DLD1 (cell line): ENCODE measurements at regions not wholly inside any gene's neighbourhood (a gene's known extent, or its start where the extent isn't known, plus 50 kb on each side); places are given as distances from the start of the nearest gene placed in this dataset.
"Not testable (repeated sequence)": the region's sequence is repeated elsewhere in the genome, so short reads cannot be mapped to it uniquely, and the experiment has no call there.

Experiments
- in situ Hi-C: cut with HindIII; loops from 2 replicates; pipeline ENCODE4 v1.10.0; 2017; ENCODE audit warnings: low sequenced_read_pairs

DNA sequence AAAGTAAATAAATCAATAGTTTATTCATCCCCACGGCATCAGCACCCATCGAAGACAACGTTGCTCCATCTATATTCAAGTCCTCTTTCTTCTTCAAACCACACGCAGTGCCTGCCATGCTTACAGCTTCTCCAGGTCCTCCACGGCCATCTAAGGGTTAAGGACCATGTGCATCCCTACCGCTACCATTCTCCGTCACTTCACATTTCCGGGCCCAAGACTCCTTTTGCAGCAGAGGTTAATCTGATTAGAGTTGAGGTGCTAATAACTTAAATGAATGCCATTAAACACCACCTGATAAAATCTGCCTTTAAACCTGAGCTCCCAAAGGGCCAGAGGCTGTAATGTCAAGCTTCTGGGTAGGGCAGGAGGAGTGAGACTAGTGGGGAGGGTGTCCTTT lies 79.7 kb upstream of the CCND2 start:
- in situ Hi-C loops, result no loop called here

- in situ Hi-C loops, result no loop called here
Measured at GRCh38 chr12:4191642-4192041, 81.9 kb upstream of the CCND2 start.

- in situ Hi-C loops, result no loop called here
Measured at GRCh38 chr12:4191149-4191548, 82.4 kb upstream of the CCND2 start.

DNA sequence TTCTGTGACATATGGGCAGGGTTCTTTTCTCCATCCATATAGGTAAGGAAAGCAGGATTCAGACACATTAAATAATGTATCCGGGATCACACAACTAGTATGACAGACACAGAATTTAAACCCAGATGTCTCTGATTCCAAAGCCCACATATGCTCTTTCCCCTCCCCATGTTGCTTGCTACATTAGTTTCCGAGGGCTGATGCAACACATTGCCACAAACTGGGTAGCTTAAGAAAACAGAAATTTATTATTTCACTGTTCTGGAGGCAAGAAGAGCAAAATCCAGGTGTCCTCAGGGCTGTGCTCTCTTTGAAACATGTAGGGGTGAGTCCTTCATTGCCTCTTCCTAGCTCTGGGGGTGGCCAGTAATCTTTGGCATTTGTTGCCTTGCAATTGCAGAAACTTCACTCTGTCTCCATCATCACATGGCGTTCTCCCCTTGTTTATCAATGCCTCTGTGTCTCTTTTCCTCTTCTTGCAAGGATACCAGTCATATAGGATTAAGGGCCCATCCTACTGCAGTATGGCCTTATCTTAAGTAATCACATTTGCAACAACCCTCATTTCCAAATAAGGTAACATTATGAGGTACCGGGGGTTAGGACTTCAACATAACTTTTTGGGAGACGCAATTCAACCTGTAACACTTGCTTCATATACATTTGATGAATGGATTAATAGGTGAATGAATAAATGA lies 83.0 kb upstream of the CCND2 start:
- in situ Hi-C loops, result no loop called here

DNA sequence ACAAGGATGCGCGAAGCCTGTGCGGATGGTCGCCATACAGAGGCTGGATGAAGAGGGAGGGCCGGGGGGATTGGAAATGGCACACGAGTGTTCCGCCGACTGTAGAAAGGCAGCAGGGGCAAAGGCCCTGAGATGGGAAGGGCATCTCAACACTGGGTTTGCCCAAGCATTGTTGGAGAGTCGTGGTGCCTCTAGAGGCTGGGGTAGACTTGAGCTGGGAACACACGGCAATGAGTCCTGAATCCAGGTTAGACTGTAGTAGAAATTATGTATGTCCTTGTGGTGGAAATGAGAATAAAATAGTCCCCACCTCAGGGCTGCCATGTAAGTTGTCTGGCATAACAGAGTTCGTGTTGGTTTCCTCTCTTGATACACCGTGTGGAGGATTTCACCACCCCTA lies 83.8 kb upstream of the CCND2 start:
- in situ Hi-C loops, result no loop called here

GRCh38 chr12:4187916-4188315 lies 85.6 kb upstream of the CCND2 start:
- in situ Hi-C loops, result no loop called here

GRCh38 chr12:4187315-4187714 lies 86.2 kb upstream of the CCND2 start:
- in situ Hi-C loops, result not testable (repeated sequence)

GRCh38 chr12:4178424-4179170 lies 95.0 kb upstream of the CCND2 start:
- in situ Hi-C loops, result no loop called here

GRCh38 chr12:4177262-4177661 lies 96.3 kb upstream of the CCND2 start:
- in situ Hi-C loops, result no loop called here

GRCh38 chr12:4176168-4176567 lies 97.4 kb upstream of the CCND2 start:
- in situ Hi-C loops, result no loop called here

DNA sequence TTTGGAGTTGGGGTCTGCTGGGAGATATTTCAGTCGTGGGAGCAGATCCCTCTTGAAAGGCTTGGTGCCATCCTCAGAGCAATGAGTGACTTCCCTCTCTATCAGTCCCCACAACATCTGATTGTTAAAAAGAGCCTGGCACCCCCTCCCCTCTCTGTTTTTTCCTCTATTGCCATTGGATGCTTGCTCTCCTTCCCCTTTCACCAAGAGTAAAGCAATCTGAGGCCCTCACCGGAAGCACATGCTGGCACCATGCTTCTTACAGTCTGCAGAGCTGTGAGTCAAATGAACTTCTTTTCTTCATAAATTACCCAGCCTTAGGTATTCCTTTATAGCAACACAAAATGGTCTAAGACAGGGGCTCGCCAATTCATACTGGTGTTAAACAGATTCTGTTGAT lies 99.1 kb upstream of the CCND2 start:
- in situ Hi-C loops, result no loop called here

DNA sequence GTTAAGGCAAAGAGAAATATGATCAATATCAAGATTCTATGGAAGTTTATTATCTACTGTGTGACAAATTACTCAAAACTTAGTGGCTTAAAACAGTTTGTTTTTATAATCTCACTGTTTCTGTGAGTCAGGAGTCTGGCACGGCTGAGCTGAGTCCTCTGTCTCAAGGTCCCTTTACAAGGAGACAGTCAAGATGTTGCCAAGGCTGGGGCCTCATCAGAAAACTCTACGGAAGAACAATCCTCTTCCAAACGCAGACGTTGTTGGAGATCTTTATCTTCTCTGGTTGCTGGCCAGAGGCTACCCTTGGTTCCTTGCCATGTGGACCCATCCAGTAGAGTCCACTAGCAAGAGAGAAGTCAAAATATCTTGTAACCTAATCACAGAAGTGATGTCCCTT lies 100.6 kb upstream of the CCND2 start:
- in situ Hi-C loops, result no loop called here

DNA sequence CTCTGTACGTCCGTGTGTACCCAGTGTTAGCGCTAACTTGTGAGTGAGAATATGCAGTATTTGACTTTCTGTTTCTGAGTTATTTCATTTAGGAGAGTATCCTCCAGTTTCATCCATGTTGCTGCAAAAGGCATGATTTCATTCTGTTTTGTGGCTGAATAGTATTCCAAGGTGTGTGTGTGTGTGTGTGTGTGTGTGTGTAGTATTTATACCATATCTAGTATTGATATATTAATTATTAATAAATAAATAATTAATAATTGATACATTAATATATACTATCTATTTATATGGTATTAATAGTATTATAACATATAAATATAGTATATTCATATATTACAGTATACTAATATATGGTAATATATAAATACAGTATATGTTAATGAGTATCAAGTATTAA lies 101.8 kb upstream of the CCND2 start:
- in situ Hi-C loops, result no loop called here

DNA sequence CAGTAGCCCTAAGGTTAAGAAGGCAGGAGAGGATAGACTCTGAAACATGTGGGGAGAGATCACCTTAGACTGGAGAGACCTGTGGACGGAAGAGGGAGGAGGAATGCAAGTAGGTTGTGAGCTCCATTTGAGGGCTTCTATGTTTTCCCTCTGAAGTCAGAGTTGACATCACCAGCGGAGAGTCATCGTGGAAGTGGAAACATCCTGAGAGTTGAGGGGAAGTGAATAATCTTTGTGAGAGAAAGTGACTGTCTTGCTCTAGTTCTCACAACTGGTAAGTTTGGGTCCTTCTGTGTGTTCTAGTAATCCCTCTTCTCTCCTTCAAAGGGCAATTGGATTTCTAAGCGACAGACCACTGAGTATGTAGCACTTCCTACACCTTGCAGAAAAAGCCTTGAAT lies 103.6 kb upstream of the CCND2 start:
- in situ Hi-C loops, result no loop called here

DNA sequence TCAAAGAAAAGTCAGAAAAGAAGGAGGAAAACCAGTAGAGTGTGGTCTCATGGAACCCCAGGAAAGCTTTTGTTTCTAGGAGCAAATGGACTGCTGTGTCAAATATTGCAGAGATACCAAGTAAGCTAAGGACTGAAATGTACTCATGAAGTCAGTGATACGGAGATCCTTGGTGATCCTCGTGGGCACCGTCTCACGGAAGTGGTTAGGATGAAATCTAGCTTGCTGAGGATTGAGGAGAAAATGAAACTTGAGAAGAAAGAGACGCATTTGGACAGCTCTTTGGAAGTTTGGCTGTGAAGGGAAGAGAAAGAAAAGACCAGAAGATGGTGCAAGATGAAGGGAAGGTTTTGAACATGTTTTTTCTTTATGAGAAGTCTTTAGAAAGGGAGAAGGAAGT lies 104.0 kb upstream of the CCND2 start:
- in situ Hi-C loops, result no loop called here

GRCh38 chr12:4168036-4168435 lies 105.5 kb upstream of the CCND2 start:
- in situ Hi-C loops, result no loop called here

- in situ Hi-C loops, result no loop called here
Measured at GRCh38 chr12:4164559-4165558, 108.7 kb upstream of the CCND2 start.

DNA sequence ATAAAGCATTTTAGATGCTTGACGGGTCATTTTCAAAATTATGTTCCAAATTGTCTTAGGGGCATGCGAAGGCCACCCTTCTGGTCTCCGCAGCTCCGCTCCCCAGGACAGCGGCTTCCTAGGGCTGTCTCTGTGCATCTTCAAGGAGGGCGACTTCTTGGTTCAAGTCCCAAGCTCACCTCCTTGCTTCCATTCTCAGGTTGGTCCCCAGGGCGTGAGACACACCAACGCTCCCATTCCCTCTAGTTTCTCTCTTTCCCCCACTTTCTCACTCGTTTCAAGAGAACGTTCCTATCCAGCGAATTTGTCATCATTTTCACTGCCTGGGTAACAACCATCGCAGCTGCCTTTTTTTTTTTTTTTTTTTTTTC lies 109.4 kb upstream of the CCND2 start:
- in situ Hi-C loops, result no loop called here

DNA sequence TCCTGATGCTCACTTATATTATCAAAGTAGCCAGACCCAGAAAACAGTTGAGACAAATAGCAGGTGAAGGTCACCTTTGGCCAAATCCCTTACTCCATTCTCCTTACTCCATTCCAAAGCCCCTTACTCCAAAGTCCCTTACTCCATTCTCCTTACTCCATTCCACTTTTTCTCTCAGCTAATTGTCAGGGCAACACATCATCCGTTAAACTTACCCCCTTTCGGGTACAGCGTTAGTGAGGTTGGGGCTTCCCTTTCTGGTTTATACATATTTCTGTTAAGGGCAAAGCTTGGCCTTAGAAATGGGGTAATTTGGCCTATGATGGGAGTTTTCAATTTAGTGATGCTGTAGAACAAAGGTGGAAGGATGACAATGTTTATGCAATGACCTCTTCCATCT lies 111.8 kb upstream of the CCND2 start:
- in situ Hi-C loops, result no loop called here

- in situ Hi-C loops, result no loop called here
Measured at GRCh38 chr12:4160314-4161040, 113.1 kb upstream of the CCND2 start.

- in situ Hi-C loops, result no loop called here
Measured at GRCh38 chr12:4159851-4160250, 113.7 kb upstream of the CCND2 start.
